Lower lobe of right lung (tissue), 2 donors: ENCODE measurements at regions not wholly inside any gene's neighbourhood (a gene's known extent, or its start where the extent isn't known, plus 50 kb on each side); places are given as distances from the start of the nearest gene placed in this dataset.
"Not testable (repeated sequence)": the region's sequence is repeated elsewhere in the genome, so short reads cannot be mapped to it uniquely, and the experiment has no call there.

Source experiments
- ATAC-seq, 2 donors: fragments of 200-7000 bp; cut with Tn5 transposase; one replicate each; pipeline ENCODE4 v1.9.1; 2020 to 2022; ENCODE audit warnings: mild to moderate bottlenecking in 2 of 2, moderate library complexity in 2 of 2
- DNase-seq: peaks from one replicate; pipeline ENCODE4 v3.0.0-alpha.2; 2020
- H3K27ac ChIP-seq: fragments of 200-600 bp; one replicate; pipeline ENCODE4 v1.8.0; 2022
- H3K27me3 ChIP-seq: fragments of 200-600 bp; one replicate; pipeline ENCODE4 v1.8.0; 2022; ENCODE audit warnings: low read depth
- H3K36me3 ChIP-seq: fragments of 200-600 bp; one replicate; pipeline ENCODE4 v1.8.0; 2022; ENCODE audit warnings: mild to moderate bottlenecking
- H3K4me1 ChIP-seq: fragments of 200-600 bp; one replicate; pipeline ENCODE4 v1.8.0; 2022
- H3K4me3 ChIP-seq: fragments of 200-600 bp; one replicate; pipeline ENCODE4 v1.8.0; 2022; ENCODE audit warnings: mild to moderate bottlenecking
- H3K9me3 ChIP-seq: fragments of 200-600 bp; one replicate; pipeline ENCODE4 v1.8.0; 2022
- intact Hi-C: fragments of 100-400 bp; cut with DNase I; formaldehyde crosslinking; loops from one replicate; pipeline ENCODE4 v1.11.0; 2022
- TF ChIP-seq, protein P1 (sequence below): fragments of 200-600 bp; IDR thresholded peaks from one replicate; pipeline ENCODE4 v1.8.0; 2022; ENCODE audit warnings: antibody characterized with exemption, mild to moderate bottlenecking
- donor health status: DM: no; HTN: yes; CAD: no; lungs with severe emphysema.

DNA sequence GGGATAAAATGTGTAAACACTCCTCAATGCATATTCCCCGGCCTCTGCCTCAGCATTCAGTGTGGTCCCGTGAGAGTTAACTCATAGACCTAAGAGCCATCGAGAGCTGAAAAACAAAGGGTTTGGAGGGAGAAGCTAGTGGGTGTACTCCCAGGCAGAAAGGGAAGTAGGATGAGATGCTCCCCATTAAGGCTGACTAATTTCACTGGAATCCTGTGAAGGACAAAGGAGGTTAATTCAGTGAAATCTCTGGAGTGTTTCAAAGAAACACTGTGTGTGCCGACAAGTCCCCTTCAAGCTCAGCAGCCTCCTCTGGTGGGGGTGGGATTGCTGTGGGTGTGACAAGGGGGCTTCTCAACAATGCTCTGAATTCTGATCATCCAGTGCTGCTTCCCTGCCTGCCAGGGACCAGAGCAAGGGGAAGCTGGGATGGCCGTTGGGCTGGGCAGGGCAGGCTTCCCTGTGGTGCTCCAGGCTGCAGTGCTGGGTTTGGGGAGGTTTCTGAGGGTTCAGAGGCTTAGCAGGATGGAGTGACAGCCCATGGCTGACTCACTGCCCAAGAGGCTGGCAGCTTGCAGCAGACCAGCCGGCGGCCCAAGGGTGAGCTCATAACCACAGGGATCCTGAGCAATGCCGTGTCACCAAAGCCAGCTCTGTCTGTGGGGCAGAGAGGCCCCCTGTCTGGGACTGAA lies 61.4 kb upstream of the BMAL1 start:
- H3K9me3 ChIP-seq: no peaks in the 10 kb centered on the region
- H3K27ac ChIP-seq: no peak overlapping the region
- intact Hi-C loops: no loop called here
- ATAC-seq: peak; percentile 49 to 65
- H3K27me3 ChIP-seq: no peaks in the 10 kb centered on the region
- no peak overlapping the region for H3K4me3 ChIP-seq
- TF ChIP-seq, protein P1, sequence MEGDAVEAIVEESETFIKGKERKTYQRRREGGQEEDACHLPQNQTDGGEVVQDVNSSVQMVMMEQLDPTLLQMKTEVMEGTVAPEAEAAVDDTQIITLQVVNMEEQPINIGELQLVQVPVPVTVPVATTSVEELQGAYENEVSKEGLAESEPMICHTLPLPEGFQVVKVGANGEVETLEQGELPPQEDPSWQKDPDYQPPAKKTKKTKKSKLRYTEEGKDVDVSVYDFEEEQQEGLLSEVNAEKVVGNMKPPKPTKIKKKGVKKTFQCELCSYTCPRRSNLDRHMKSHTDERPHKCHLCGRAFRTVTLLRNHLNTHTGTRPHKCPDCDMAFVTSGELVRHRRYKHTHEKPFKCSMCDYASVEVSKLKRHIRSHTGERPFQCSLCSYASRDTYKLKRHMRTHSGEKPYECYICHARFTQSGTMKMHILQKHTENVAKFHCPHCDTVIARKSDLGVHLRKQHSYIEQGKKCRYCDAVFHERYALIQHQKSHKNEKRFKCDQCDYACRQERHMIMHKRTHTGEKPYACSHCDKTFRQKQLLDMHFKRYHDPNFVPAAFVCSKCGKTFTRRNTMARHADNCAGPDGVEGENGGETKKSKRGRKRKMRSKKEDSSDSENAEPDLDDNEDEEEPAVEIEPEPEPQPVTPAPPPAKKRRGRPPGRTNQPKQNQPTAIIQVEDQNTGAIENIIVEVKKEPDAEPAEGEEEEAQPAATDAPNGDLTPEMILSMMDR: no peak
- DNase-seq: no peak
- peaks cover 7% of the 10 kb centered on the region for H3K4me1 ChIP-seq
- H3K36me3 ChIP-seq: no peaks in the 10 kb centered on the region

DNA sequence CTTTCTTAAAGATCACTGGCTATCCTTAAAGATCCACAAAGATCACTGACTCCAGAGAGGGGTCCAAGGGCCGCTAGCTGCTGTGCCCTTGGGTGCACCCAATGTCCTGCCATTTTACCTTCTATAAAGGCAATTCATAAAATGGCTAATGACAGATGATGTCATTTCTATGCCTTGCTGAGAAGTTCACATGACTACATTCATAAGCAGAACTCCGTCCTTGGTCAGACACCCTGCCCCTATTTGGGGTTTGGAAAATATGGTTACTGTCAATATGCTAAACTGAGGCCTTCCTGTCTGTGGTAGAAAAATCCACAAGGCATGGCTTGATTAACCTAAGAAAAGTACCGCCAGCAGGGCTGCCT lies 60.9 kb upstream of the BMAL1 start:
- ATAC-seq (no peak), DNase-seq (no peak)
- Histone ChIP-seq H3K4me1 (peaks cover 7% of the 10 kb centered on the region), H3K27me3 (no peaks in the 10 kb centered on the region), H3K9me3 (no peaks in the 10 kb centered on the region), H3K27ac (no peak overlapping the region), H3K4me3 (no peak overlapping the region), H3K36me3 (no peaks in the 10 kb centered on the region)
- intact Hi-C loops: no loop called here
- TF ChIP-seq, protein P1: no peak

DNA sequence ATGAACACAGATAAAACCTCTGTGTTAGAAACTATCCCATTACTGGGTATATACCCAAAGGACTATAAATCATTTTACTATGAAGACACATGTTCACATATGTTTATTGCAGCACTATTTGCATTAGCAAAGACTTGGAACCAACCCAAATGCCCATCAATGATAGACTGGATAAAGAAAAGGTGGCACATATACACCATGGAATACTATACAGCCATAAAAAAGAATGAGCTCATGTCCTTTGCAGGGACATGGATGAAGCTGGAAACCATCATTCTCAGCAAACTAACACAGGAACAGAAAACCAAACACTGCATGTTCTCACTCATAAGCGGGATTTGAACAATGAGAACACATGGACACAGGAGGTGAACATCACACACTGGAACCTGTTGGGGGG lies 58.9 kb upstream of the BMAL1 start:
- H3K27me3 ChIP-seq: not testable (repeated sequence)

DNA sequence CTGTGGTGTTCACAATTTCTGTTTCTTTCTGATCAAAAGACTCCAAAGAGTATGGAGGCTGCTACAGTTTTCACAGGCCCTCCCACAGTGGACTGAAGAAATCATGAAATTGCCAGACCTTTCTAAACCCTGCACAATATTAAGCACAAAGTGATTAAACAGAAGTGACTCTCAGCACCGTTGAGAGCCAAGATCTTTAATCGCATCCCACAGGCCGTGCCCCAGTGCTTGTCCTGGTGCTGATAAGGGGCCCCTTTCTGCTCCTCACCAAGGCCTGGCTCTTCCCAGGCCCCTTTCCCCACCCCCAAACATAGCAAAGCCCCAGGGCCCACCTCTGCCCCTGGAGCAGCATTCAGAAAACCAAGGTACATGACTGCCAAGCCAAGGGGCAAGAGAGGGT lies 57.4 kb upstream of the BMAL1 start:
- DNase-seq (no peak), ATAC-seq (no peak)
- Histone ChIP-seq H3K4me3 (no peak overlapping the region), H3K27me3 (no peaks in the 10 kb centered on the region), H3K27ac (no peak overlapping the region), H3K36me3 (no peaks in the 10 kb centered on the region), H3K9me3 (no peaks in the 10 kb centered on the region), H3K4me1 (peaks cover 7% of the 10 kb centered on the region)
- TF ChIP-seq, protein P1: no peak
- intact Hi-C loops: no loop called here

More for the DNA sequence above, 58.9 kb upstream of the BMAL1 start:
- H3K36me3 ChIP-seq, H3K27ac ChIP-seq, H3K9me3 ChIP-seq, H3K4me1 ChIP-seq, intact Hi-C loops, H3K4me3 ChIP-seq, ATAC-seq, DNase-seq: not testable (repeated sequence)

- Histone ChIP-seq H3K27ac (peak overlapping the region; percentile 21), H3K4me3 (no peak overlapping the region), H3K4me1 (no peaks in the 10 kb centered on the region), H3K36me3 (no peaks in the 10 kb centered on the region), H3K9me3 (no peaks in the 10 kb centered on the region), H3K27me3 (no peaks in the 10 kb centered on the region)
- ATAC-seq (peak; percentile 62 to 70), DNase-seq (no peak)
- intact Hi-C loops: no loop called here
- TF ChIP-seq, protein P1: no peak
Observed at GRCh38 chr11:13221722-13222121, 55.9 kb upstream of the BMAL1 start.

DNA sequence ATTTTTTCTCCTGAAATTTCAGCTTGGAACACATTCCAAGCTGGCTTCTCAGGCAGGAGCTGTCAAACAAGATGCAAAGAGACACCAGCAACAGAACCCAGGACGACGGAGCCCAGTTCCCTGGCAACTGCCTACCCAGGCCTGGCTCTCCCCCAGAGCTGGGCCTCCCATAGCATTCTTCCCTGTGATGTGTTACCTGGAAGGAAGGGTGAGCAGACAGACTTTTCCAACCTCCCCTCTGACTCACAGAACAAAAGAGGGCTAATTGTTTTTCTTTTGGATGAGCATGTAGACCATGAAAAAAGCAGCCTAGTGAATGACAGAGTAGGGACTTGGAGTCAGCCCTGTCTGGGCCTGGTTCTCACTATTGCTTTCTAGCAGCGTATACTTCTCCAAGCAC lies 55.3 kb upstream of the BMAL1 start:
- DNase-seq (no peak), ATAC-seq (peak; percentile 30 to 46)
- Histone ChIP-seq H3K4me1 (no peaks in the 10 kb centered on the region), H3K9me3 (no peaks in the 10 kb centered on the region), H3K27me3 (no peaks in the 10 kb centered on the region), H3K36me3 (no peaks in the 10 kb centered on the region), H3K4me3 (no peak overlapping the region), H3K27ac (peak overlapping the region; percentile 21)
- intact Hi-C loops: no loop called here
- TF ChIP-seq, protein P1: no peak
